ENCODE measurements at regions not wholly inside any gene's neighbourhood (a gene's known extent, or its start where the extent isn't known, plus 50 kb on each side); places are given as distances from the start of the nearest gene placed in this dataset.

GRCh38 chr6:98116455-98116854, 717.9 kb upstream of the POU3F2 start:
- no peaks in the 10 kb centered on the region for H3K4me1 ChIP-seq
- TF ChIP-seq POLR2A (IDR thresholded peaks at IDR 0.05), result no peak
- no peak for TF ChIP-seq CTCF (IDR thresholded peaks at IDR 0.05)
- 76 to 86% (median 81%) methylated on average over 9 of the region's 9 CpGs for WGBS, 4 donors
- no peak for ATAC-seq
- no peak overlapping the region for H3K27ac ChIP-seq
- intact Hi-C loops (cut with DNase I), result no loop called here
- H3K4me3 ChIP-seq, result no peak overlapping the region
- no peak for DNase-seq
- H3K27me3 ChIP-seq, result peaks cover 0 to 3% (median 0%) of the 10 kb centered on the region in 9 donors
- no peaks in the 10 kb centered on the region for H3K36me3 ChIP-seq
- no peaks in the 10 kb centered on the region for H3K9me3 ChIP-seq

- ATAC-seq (no peak), DNase-seq (no peak)
- H3K4me3 ChIP-seq, result no peak overlapping the region
- no peaks in the 10 kb centered on the region for H3K9me3 ChIP-seq
- H3K36me3 ChIP-seq, result no peaks in the 10 kb centered on the region
- intact Hi-C loops (cut with DNase I), result no loop called here
- no peaks in the 10 kb centered on the region for H3K4me1 ChIP-seq
- 0 to 65% (median 42%) methylated on average over 1 of the region's 1 CpG for WGBS, 4 donors
- TF ChIP-seq POLR2A (IDR thresholded peaks at IDR 0.05) (no peak), CTCF (IDR thresholded peaks at IDR 0.05) (no peak)
- no peak overlapping the region for H3K27ac ChIP-seq
- H3K27me3 ChIP-seq, result peaks cover 0 to 3% (median 0%) of the 10 kb centered on the region in 9 donors
Observed at GRCh38 chr6:98117068-98117467, 717.3 kb upstream of the POU3F2 start.

- no peak for DNase-seq
- no peak for ATAC-seq
- TF ChIP-seq POLR2A (IDR thresholded peaks at IDR 0.05) (no peak), CTCF (IDR thresholded peaks at IDR 0.05) (no peak)
- intact Hi-C loops (cut with DNase I), result no loop called here
- Histone ChIP-seq H3K27ac (no peak overlapping the region), H3K4me3 (no peak overlapping the region), H3K27me3 (peaks cover 0 to 3% (median 0%) of the 10 kb centered on the region in 9 donors), H3K36me3 (no peaks in the 10 kb centered on the region), H3K4me1 (no peaks in the 10 kb centered on the region), H3K9me3 (no peaks in the 10 kb centered on the region)
- WGBS, 4 donors, result 33 to 41% (median 37%) methylated on average over 6 of the region's 6 CpGs
Observed at GRCh38 chr6:98118397-98119045, 715.9 kb upstream of the POU3F2 start.

GRCh38 chr6:98124171-98124570, 710.2 kb upstream of the POU3F2 start:
- no peaks in the 10 kb centered on the region for H3K36me3 ChIP-seq
- no peak overlapping the region for H3K27ac ChIP-seq
- no peak for DNase-seq
- H3K27me3 ChIP-seq, result peaks cover 0 to 3% (median 0%) of the 10 kb centered on the region in 9 donors
- no peaks in the 10 kb centered on the region for H3K9me3 ChIP-seq
- WGBS, 4 donors, result 77 to 83% (median 80%) methylated on average over 2 of the region's 2 CpGs
- intact Hi-C loops (cut with DNase I), result no loop called here
- no peaks in the 10 kb centered on the region for H3K4me1 ChIP-seq
- no peak overlapping the region for H3K4me3 ChIP-seq
- TF ChIP-seq POLR2A (IDR thresholded peaks at IDR 0.05) (no peak), CTCF (IDR thresholded peaks at IDR 0.05) (no peak)
- ATAC-seq, result no peak
